ENCODE measurements at regions not wholly inside any gene's neighbourhood (a gene's known extent, or its start where the extent isn't known, plus 50 kb on each side); places are given as distances from the start of the nearest gene placed in this dataset.

- no peak for TF ChIP-seq CTCF (IDR thresholded peaks at IDR 0.05; ENCODE audit: low read length)
- TF ChIP-seq EZH2phosphoT487 (IDR thresholded peaks at IDR 0.05; ENCODE audit: low read length), result no peak
- no peak for TF ChIP-seq EZH2 (optimal IDR thresholded peaks at IDR 0.05; ENCODE audit: low read depth, low read length)
These were observed 83.3 kb upstream of the CXCL14 start for GRCh38 chr5:135662061-135662481.
